HG03432 (cell line): ENCODE measurements at regions not wholly inside any gene's neighbourhood (a gene's known extent, or its start where the extent isn't known, plus 50 kb on each side); places are given as distances from the start of the nearest gene placed in this dataset.

Source experiments
- ATAC-seq: cut with Tn5 transposase; IDR thresholded peaks from one replicate; pipeline ENCODE4 v1.9.1; 2021; ENCODE audit warnings: mild to moderate bottlenecking, moderate library complexity; ENCODE audit not compliant: unreplicated experiment

GRCh38 chr18:45413180-45413836 is 202.0 kb upstream of the SLC14A2 start:
- no peak for ATAC-seq

GRCh38 chr18:45415614-45416013 is 199.7 kb upstream of the SLC14A2 start:
- no peak for ATAC-seq

- ATAC-seq, result no peak
Observed at GRCh38 chr18:45416168-45416567, 199.1 kb upstream of the SLC14A2 start.

- no peak for ATAC-seq
Observed at GRCh38 chr18:45417392-45417791, 197.9 kb upstream of the SLC14A2 start.

GRCh38 chr18:45423659-45424058 is 191.6 kb upstream of the SLC14A2 start:
- ATAC-seq, result no peak

GRCh38 chr18:45430041-45430440 is 185.2 kb upstream of the SLC14A2 start:
- no peak for ATAC-seq

- no peak for ATAC-seq
Observed at GRCh38 chr18:45435810-45436209, 179.5 kb upstream of the SLC14A2 start.

- ATAC-seq, result no peak
Observed at GRCh38 chr18:45437366-45437765, 177.9 kb upstream of the SLC14A2 start.

GRCh38 chr18:45439851-45440645 is 175.2 kb upstream of the SLC14A2 start:
- no peak for ATAC-seq

- ATAC-seq, result no peak
Observed at GRCh38 chr18:45441110-45441847, 174.0 kb upstream of the SLC14A2 start.

GRCh38 chr18:45444040-45444439 is 171.2 kb upstream of the SLC14A2 start:
- ATAC-seq, result no peak

- no peak for ATAC-seq
Observed at GRCh38 chr18:45447355-45448265, 167.7 kb upstream of the SLC14A2 start.

- no peak for ATAC-seq
Observed at GRCh38 chr18:45448871-45449270, 166.4 kb upstream of the SLC14A2 start.

GRCh38 chr18:45449418-45450227 is 165.7 kb upstream of the SLC14A2 start:
- no peak for ATAC-seq

GRCh38 chr18:45456090-45457021 is 158.9 kb upstream of the SLC14A2 start:
- no peak for ATAC-seq

- no peak for ATAC-seq
Observed at GRCh38 chr18:45458033-45458432, 157.2 kb upstream of the SLC14A2 start.

- ATAC-seq, result no peak
Observed at GRCh38 chr18:45462179-45462578, 153.1 kb upstream of the SLC14A2 start.

GRCh38 chr18:45463451-45463850 is 151.8 kb upstream of the SLC14A2 start:
- ATAC-seq, result no peak

- ATAC-seq, result no peak
Observed at GRCh38 chr18:45464619-45465018, 150.7 kb upstream of the SLC14A2 start.
